ENCODE measurements at regions not wholly inside any gene's neighbourhood (a gene's known extent, or its start where the extent isn't known, plus 50 kb on each side); places are given as distances from the start of the nearest gene placed in this dataset.

DNA sequence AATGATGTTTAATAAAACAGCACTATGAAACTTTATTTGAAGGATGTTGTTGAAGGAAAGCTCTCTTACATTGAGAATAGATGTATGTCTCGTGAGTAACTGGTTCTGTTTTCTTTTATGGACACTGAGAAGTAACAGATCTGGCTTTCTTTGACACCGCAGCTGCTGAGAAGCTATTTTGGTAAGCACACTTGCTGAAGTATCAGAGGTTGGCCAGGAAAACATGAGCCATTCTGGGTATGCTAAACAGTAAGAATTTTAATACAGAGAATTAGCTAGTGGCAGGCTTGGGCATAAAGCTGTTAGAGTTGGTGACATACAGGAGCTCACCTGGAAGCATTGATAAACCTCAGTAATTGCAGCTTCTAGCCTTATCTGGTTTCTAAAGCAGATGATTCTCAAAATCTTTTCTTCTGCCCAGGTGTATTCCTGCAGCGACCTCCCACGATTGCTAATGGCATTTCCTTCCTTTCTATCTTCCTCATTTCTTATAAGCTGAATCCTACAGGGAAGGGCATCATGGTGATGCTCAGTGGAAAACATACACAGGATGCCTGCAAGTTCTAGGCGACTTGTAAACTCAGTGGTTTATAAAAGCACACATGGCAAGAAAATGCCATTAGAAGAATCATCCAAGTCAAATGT, 291.6 kb upstream of the SLC16A7 start:
- TF ChIP-seq, protein P1, sequence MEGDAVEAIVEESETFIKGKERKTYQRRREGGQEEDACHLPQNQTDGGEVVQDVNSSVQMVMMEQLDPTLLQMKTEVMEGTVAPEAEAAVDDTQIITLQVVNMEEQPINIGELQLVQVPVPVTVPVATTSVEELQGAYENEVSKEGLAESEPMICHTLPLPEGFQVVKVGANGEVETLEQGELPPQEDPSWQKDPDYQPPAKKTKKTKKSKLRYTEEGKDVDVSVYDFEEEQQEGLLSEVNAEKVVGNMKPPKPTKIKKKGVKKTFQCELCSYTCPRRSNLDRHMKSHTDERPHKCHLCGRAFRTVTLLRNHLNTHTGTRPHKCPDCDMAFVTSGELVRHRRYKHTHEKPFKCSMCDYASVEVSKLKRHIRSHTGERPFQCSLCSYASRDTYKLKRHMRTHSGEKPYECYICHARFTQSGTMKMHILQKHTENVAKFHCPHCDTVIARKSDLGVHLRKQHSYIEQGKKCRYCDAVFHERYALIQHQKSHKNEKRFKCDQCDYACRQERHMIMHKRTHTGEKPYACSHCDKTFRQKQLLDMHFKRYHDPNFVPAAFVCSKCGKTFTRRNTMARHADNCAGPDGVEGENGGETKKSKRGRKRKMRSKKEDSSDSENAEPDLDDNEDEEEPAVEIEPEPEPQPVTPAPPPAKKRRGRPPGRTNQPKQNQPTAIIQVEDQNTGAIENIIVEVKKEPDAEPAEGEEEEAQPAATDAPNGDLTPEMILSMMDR (IDR thresholded peaks at IDR 0.05) = no peak
- TF ChIP-seq POLR2A (IDR thresholded peaks at IDR 0.05) = no peak
